ENCODE measurements at regions not wholly inside any gene's neighbourhood (a gene's known extent, or its start where the extent isn't known, plus 50 kb on each side); places are given as distances from the start of the nearest gene placed in this dataset.

DNA sequence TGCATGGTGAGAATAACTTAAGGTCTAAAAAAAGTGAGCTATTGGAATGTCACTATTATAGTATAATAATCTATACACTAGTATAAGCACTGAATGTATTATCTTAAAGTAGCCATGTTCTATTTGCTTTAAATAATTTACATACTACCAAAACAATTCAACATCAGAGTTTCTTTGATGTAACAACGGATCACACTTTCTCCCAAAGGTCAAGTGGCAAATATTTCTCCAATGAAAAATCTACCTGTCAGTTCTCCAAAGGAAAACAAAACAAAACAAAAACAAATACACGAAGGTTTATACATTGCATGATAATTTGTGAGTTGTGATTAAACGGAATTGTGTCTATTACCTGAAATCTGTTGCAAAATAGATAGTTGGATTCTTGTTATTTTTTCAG is 581.4 kb downstream of the USP25 start:
- DNase-seq, result no peak

GRCh38 chr21:16312321-16312720 is 582.5 kb downstream of the USP25 start:
- DNase-seq, result no peak

- DNase-seq, result no peak
Observed at GRCh38 chr21:16315223-16315622, 585.4 kb downstream of the USP25 start.

- DNase-seq, result no peak
Observed at GRCh38 chr21:16318651-16319300, 589.0 kb downstream of the USP25 start.

DNA sequence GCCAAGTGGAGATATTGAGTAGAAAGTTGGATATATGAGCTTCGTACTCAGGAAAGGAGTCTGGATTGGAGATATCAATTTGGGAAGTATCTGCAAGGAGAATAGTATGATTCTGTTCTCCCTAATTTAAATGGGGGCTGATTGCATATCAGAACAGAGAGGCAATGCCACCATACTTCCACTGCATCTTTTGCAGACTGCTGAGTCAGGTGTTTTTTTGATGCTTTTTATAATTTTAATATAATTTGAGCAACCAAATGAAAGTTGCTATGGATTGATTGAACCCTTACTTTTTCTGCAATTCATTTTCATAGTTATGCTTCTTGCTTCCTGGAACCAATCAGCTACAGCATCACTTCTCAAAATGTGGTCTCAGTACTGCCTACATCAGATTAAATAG is 590.3 kb downstream of the USP25 start:
- DNase-seq, result no peak

GRCh38 chr21:16322454-16322853 is 592.7 kb downstream of the USP25 start:
- no peak for DNase-seq

GRCh38 chr21:16323596-16323995 is 593.8 kb downstream of the USP25 start:
- no peak for DNase-seq

GRCh38 chr21:16324630-16325029 is 594.8 kb downstream of the USP25 start:
- DNase-seq, result no peak

DNA sequence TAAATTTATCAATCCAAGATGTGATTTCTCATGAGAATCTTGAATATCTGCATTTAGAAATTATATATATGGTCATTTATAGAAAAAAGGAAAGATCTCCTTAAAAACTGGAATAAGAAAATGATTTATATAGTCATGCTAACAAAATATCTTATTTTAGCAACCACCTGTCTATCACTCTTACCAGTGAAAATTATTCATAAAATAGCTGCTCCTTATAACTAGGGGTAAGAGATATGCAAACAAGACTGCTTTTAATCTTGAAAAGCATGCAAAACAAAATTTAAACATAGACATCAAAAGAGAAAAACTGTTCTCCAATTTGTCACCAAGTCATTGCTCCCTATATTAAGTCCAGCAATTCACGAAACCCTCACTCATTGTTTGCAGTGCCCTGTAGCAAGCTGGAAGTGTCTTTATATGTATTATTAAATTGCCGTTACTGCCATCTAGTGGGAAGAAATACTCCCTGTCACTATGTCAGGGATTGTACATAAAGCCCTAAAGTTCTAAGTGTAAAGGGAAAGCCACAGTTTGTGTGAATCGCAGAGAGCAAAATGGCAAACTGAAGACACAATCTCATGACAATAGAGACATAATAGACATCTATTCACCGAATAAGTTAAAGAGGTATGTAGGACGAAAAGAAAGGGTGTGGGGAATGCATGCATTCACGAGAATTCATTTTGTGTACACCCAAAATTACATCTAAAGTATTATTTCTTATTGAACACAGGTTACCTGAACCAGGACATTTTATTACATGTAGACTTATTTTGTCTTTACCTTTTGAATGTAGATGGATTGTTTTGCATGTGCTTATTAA is 600.5 kb downstream of the USP25 start:
- DNase-seq, result peak; percentile 73

DNA sequence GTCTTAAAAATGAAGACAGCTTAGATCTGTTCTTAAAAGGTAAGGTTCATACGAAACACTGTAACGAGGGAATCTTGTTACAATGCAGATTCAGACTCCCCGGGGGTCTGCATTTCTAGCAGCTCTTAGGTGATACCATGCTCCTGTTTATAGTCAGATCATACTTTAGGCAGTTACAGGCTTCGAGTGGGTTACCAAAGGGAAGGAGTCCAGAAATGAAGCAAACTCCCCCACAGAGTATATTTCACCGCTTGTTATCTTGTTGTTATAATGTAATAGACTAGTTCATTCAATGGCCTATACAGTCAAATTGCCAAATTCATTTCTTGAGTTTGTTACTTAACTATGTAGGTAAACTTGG is 601.1 kb downstream of the USP25 start:
- no peak for DNase-seq

- no peak for DNase-seq
Observed at GRCh38 chr21:16337266-16337665, 607.5 kb downstream of the USP25 start.

GRCh38 chr21:16342932-16343331 is 613.1 kb downstream of the USP25 start:
- DNase-seq, result no peak

- no peak for DNase-seq
Observed at GRCh38 chr21:16343776-16344175, 614.0 kb downstream of the USP25 start.

DNA sequence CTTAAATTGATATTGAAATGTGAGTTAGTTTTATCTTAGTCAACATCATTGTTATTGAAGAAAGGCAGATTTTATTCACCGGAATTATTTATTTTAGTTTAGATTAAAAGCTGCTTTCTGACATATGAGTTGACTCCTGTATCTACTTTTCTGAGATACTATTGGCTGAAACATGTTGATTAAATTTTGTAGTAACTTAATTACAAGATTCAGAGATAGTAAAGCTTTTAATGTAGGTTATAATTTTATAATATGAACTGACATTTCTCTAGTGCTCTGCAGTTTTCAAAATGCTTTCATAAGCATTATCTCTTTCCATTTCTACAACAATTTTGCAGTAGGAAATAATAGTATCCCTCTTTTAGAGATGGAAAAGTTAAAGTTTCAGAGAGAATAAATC is 616.0 kb downstream of the USP25 start:
- no peak for DNase-seq

DNA sequence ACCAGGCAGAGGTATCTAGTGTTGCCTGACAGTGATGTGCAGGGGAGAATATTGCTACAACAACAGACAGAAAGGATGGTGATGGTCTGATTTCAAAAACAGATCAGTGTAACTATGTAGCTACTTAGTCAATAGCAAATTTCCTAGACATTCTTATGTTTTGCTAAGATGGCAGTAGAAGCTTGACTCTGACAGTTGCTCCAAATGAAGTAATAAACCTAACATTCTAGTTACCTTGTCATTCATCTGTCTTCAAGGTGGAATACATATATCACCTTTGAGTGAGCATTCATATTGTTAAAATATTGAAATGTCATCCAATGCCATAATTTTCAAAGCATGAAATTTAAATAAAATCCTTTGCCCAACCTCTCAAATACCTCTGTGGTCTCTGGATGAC is 617.4 kb downstream of the USP25 start:
- DNase-seq, result no peak

DNA sequence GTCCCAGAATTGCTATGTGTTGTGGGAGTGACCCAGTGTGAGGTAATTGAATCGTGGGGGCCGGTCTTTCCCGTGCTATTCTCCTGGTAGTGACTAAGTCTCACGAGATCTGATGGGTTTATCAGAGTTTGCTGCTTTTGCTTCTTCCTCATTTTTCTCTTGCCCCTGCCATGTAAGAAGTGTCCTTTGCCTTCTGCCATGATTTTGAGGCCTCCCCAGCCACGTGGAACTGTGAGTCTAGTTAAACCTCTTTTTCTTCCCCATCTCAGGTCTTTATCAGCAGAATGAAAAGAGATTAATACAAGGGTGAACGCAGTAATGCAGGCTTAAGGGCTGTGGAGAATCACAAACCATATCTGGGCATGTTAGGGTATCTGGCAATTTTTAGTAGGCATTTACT is 624.0 kb downstream of the USP25 start:
- DNase-seq, result no peak

DNA sequence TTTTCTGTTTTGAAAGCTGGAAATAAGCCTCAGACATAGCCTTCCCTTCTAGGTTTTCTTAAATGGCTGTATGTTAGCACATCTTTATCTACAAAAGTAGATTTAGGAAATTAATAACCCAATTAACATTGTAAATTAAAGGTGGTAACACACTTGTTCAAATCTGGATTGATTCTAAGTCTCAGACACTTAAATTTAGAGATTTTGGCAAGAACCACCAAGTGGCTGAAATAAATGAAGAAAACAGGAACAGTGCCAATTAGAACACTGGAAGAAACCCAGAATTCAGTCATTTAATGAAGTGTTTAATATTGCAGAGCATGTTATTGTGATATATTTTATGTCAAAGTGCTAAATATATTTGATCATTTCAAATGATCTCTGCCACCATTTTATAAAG is 628.2 kb downstream of the USP25 start:
- DNase-seq, result no peak

DNA sequence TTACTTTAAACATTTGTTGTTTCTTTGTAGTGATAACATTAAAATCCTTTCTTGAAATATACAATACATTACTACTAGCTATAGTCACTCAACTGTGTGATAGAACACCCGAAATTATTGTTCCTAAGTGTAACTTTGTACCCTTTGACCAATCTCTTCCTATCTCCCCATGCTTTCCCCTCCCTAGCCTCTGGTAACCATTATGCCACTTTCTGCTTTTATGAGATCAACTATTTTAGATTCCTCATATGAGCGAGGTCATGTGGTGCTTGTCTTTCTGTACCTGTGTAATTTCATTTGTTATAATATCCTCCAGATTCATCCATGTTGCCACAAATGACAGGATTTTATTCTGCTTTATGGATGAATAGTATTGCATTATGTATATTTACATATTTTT is 629.0 kb downstream of the USP25 start:
- DNase-seq, result no peak

- no peak for DNase-seq
Observed at GRCh38 chr21:16363100-16363499, 633.3 kb downstream of the USP25 start.

DNA sequence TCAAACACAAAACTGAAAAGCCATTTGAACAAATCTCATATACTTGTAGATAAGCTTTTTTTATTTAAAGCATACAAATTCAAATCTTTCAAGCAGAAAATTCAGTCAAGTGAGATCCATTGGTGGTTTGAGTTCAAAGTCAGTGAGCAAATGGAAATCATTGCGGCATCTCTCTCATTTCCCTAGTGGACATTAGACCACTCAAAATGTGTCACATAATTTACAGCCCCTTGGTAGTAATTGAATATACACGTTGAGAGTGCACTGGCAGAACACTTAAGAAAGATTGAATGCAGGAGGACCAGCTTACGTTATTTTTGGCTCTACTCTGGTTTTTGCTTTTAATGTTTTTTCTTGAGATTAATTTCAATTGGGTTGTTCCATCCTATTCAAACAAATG is 633.7 kb downstream of the USP25 start:
- no peak for DNase-seq

DNA sequence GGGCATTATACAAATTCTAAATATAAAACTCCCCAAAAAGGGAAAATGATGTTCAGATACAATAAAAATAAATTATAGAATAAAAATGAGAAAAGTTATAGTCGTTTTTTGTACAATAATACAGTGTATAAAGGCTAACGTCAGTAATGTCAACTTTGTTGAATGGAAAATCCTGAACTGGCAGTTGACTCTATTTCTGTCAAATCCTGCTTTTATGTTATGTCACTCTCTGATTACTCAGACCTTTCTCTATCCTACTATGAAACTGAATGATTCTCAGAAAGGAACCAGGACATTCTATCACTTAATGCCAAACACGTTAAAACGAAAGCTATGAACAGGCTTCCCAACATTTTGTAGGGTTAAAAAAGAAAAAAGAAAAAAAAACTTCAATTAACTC is 636.4 kb downstream of the USP25 start:
- no peak for DNase-seq

GRCh38 chr21:16367079-16367478 is 637.3 kb downstream of the USP25 start:
- no peak for DNase-seq

GRCh38 chr21:16370186-16370585 is 640.4 kb downstream of the USP25 start:
- peak; percentile 16 for DNase-seq

GRCh38 chr21:16372586-16372985 is 642.8 kb downstream of the USP25 start:
- no peak for DNase-seq

DNA sequence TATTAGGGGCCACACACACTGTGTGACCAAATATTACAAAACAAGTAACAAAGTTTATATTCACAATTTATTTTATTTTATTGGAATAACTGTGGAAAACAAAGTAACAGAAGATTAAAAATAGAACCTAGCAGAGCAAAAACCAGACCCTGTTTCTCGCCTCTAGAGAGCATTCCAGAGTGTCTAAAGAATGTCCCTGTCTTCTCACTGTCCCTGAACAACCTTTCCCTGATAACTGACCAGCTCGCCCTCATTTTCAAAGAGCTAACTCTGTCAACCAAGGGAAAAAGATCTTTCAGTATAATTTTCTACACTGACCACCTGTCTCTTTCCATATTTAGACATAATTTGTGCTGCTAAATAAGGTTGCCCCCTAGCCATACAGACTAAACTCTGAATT is 646.9 kb downstream of the USP25 start:
- DNase-seq, result no peak
